Activated T-helper 9 cell treated with anti-CD3 and anti-CD28 coated beads, Interleukin-2, amount 50 U/mL, for 16 hours (primary cell): ENCODE measurements at regions not wholly inside any gene's neighbourhood (a gene's known extent, or its start where the extent isn't known, plus 50 kb on each side); places are given as distances from the start of the nearest gene placed in this dataset.

Source experiments
- DNase-seq: peaks from one replicate; pipeline ENCODE4 v3.0.0-alpha.2; 2020; ENCODE audit warnings: low read depth

- DNase-seq: no peak
These were observed 577.3 kb downstream of the AJAP1 start for GRCh38 chr1:5231541-5232315.

GRCh38 chr1:5227114-5227513 is 572.7 kb downstream of the AJAP1 start:
- DNase-seq: no peak

- no peak for DNase-seq
These were observed 571.6 kb downstream of the AJAP1 start for GRCh38 chr1:5225707-5226704.

GRCh38 chr1:5223206-5223605 is 568.8 kb downstream of the AJAP1 start:
- DNase-seq: no peak

GRCh38 chr1:5222626-5223025 is 568.2 kb downstream of the AJAP1 start:
- DNase-seq: no peak

- DNase-seq: no peak
These were observed 567.0 kb downstream of the AJAP1 start for GRCh38 chr1:5221451-5221850.

- no peak for DNase-seq
These were observed 566.4 kb downstream of the AJAP1 start for GRCh38 chr1:5220821-5221220.

GRCh38 chr1:5220421-5220820 is 566.0 kb downstream of the AJAP1 start:
- no peak for DNase-seq

GRCh38 chr1:5200006-5200405 is 545.6 kb downstream of the AJAP1 start:
- no peak for DNase-seq

- DNase-seq: no peak
These were observed 543.9 kb downstream of the AJAP1 start for GRCh38 chr1:5198328-5198727.

- no peak for DNase-seq
These were observed 537.1 kb downstream of the AJAP1 start for GRCh38 chr1:5191470-5191869.

- no peak for DNase-seq
These were observed 535.0 kb downstream of the AJAP1 start for GRCh38 chr1:5189384-5189783.

GRCh38 chr1:5165762-5166161 is 511.4 kb downstream of the AJAP1 start:
- DNase-seq: no peak

- no peak for DNase-seq
These were observed 509.7 kb downstream of the AJAP1 start for GRCh38 chr1:5164158-5164557.

GRCh38 chr1:5161372-5161771 is 507.0 kb downstream of the AJAP1 start:
- no peak for DNase-seq

GRCh38 chr1:5157175-5157574 is 502.8 kb downstream of the AJAP1 start:
- DNase-seq: no peak

- no peak for DNase-seq
These were observed 502.2 kb downstream of the AJAP1 start for GRCh38 chr1:5156416-5157120.

GRCh38 chr1:5151511-5151910 is 497.1 kb downstream of the AJAP1 start:
- DNase-seq: no peak

- no peak for DNase-seq
These were observed 495.8 kb downstream of the AJAP1 start for GRCh38 chr1:5150191-5150590.

GRCh38 chr1:5147806-5148205 is 493.4 kb downstream of the AJAP1 start:
- DNase-seq: no peak

- DNase-seq: no peak
These were observed 488.0 kb downstream of the AJAP1 start for GRCh38 chr1:5142389-5142788.

GRCh38 chr1:5141750-5142149 is 487.3 kb downstream of the AJAP1 start:
- DNase-seq: no peak
